Transverse colon (tissue), 4 donors: ENCODE measurements at regions not wholly inside any gene's neighbourhood (a gene's known extent, or its start where the extent isn't known, plus 50 kb on each side); places are given as distances from the start of the nearest gene placed in this dataset.

ENCODE experiments used
- DNase-seq: peaks from one replicate; pipeline ENCODE4 v3.0.0-alpha.2; 2019
- H3K27ac ChIP-seq, 4 donors: fragments of 200-600 bp; sonication (generic); 2 replicates each; pipeline ENCODE4 v1.5.1; 2016 to 2018; ENCODE audit warnings: inconsistent platforms in 4 of 4
- H3K27me3 ChIP-seq: fragments of 200-600 bp; sonication (generic); 2 replicates; pipeline ENCODE4 v1.5.1; 2017; ENCODE audit warnings: inconsistent platforms
- H3K36me3 ChIP-seq, 4 donors: fragments of 200-600 bp; sonication (generic); 2 replicates each; pipeline ENCODE4 v1.5.1; 2017 to 2019; ENCODE audit warnings: inconsistent platforms in 4 of 4
- H3K4me1 ChIP-seq, 4 donors: fragments of 200-600 bp; sonication (generic); 2 replicates each; pipeline ENCODE4 v1.5.1; 2017 to 2020; ENCODE audit warnings: inconsistent platforms in 4 of 4
- H3K4me3 ChIP-seq, 4 donors: fragments of 200-600 bp; sonication (generic); 1 replicate in 1 of 4; 2 replicates in 3 of 4; pipeline versions ENCODE4 v1.5.1 to v1.6.1; 2017 to 2019; ENCODE audit warnings: inconsistent platforms in 4 of 4
- H3K9me3 ChIP-seq, 2 donors: fragments of 200-600 bp; sonication (generic); 2 replicates each; pipeline ENCODE4 v1.5.1; 2017 to 2019; ENCODE audit warnings: inconsistent platforms in 2 of 2
- CTCF ChIP-seq, 5 experiments: fragments of 200-600 bp in 3 of 5; fragments of 450-650 bp in 2 of 5; sonication (generic) in 3 of 5; IDR thresholded peaks; 1 replicate in 2 of 5; 2 replicates in 3 of 5; pipeline ENCODE4 v1.5.1; 2016 to 2017; ENCODE audit warnings: antibody characterized with exemption in 5 of 5, inconsistent platforms in 3 of 5, mild to moderate bottlenecking in 2 of 5, moderate library complexity in 1 of 5
- EP300 ChIP-seq: sonication (generic); formaldehyde crosslinking; IDR thresholded peaks from one replicate; pipeline ENCODE4 v1.6.1; 2017; ENCODE audit warnings: antibody characterized with exemption, low read depth
- POLR2A ChIP-seq: fragments of 450-650 bp; IDR thresholded peaks from one replicate; pipeline ENCODE4 v1.6.1; 2016; ENCODE audit warnings: antibody characterized with exemption, mild to moderate bottlenecking, moderate library complexity
- POLR2AphosphoS5 ChIP-seq, 3 donors: sonication (generic); formaldehyde crosslinking; IDR thresholded peaks; one replicate each; pipeline ENCODE4 v1.6.1; 2016; ENCODE audit warnings: antibody characterized with exemption in 3 of 3
- WGBS, 2 donors: methylation state at CpG; one replicate each; pipeline ENCODE4 v1.1.5; 2018; ENCODE audit warnings: low coverage in 1 of 2; 5-methylcytosine and 5-hydroxymethylcytosine counted together
- in situ Hi-C, 4 donors: fragments of 200-750 bp; cut with MboI; loops; one replicate each; pipeline versions ENCODE4 v1.15.0 to v1.15.1; 2017; ENCODE audit warnings: low sequenced_read_pairs in 3 of 4, low pct_ligation_motif_present in 1 of 4, low pct_unique_long_range_greater_than_20kb in 1 of 4
- intact Hi-C: fragments of 100-400 bp; cut with DNase I; formaldehyde crosslinking; loops from one replicate; pipeline ENCODE4 v1.15.1; 2023; ENCODE audit warnings: low total_unique reads

- WGBS, 2 donors, result 86% methylated on average over 5 of the region's 6 CpGs; no CpG with 5 or more reads in 1 of the 2 donors
- H3K27ac ChIP-seq, result no peak overlapping the region
- intact Hi-C loops (no loop called here), in situ Hi-C loops (no loop called here)
- TF ChIP-seq POLR2AphosphoS5 (IDR thresholded peaks at IDR 0.05) (no peak), POLR2A (no peak), CTCF (IDR thresholded peaks at IDR 0.05) (no peak), EP300 (no peak)
- no peak for DNase-seq
- no peak overlapping the region for H3K4me3 ChIP-seq
- H3K4me1 ChIP-seq, result no peaks in the 10 kb centered on the region
- no peaks in the 10 kb centered on the region for H3K9me3 ChIP-seq
- no peaks in the 10 kb centered on the region for H3K36me3 ChIP-seq
- H3K27me3 ChIP-seq, result no peaks in the 10 kb centered on the region
Measured at GRCh38 chr19:30316560-30317106, 55.6 kb upstream of the ZNF536 start.

- no peaks in the 10 kb centered on the region for H3K27me3 ChIP-seq
- no peaks in the 10 kb centered on the region for H3K36me3 ChIP-seq
- H3K9me3 ChIP-seq, result no peaks in the 10 kb centered on the region
- no peak for TF ChIP-seq POLR2A
- no peak overlapping the region for H3K4me3 ChIP-seq
- H3K27ac ChIP-seq, result no peak overlapping the region
- intact Hi-C loops (no loop called here), in situ Hi-C loops (no loop called here)
- no peaks in the 10 kb centered on the region for H3K4me1 ChIP-seq
- DNase-seq, result no peak
- 83% methylated on average over 7 of the region's 7 CpGs; no CpG with 5 or more reads in 1 of the 2 donors for WGBS, 2 donors
Measured at GRCh38 chr19:30317403-30317802, 54.8 kb upstream of the ZNF536 start.

GRCh38 chr19:30318261-30318660, 53.9 kb upstream of the ZNF536 start:
- H3K36me3 ChIP-seq, result no peaks in the 10 kb centered on the region
- H3K4me3 ChIP-seq, result no peak overlapping the region
- H3K27ac ChIP-seq, result no peak overlapping the region
- 86 to 88% methylated on average over 4 to 5 of the region's 5 CpGs for WGBS, 2 donors
- H3K27me3 ChIP-seq, result no peaks in the 10 kb centered on the region
- no peaks in the 10 kb centered on the region for H3K9me3 ChIP-seq
- DNase-seq, result no peak
- TF ChIP-seq EP300 (no peak), POLR2A (no peak)
- in situ Hi-C loops (no loop called here), intact Hi-C loops (no loop called here)
- no peaks in the 10 kb centered on the region for H3K4me1 ChIP-seq

GRCh38 chr19:30318936-30319335, 53.2 kb upstream of the ZNF536 start:
- 89 to 92% methylated on average over 6 to 11 of the region's 11 CpGs for WGBS, 2 donors
- H3K36me3 ChIP-seq, result no peaks in the 10 kb centered on the region
- no peak overlapping the region for H3K4me3 ChIP-seq
- TF ChIP-seq POLR2AphosphoS5 (IDR thresholded peaks at IDR 0.05), result no peak
- TF ChIP-seq POLR2A, result no peak
- TF ChIP-seq CTCF (IDR thresholded peaks at IDR 0.05), result no peak
- TF ChIP-seq EP300, result no peak
- no peak for DNase-seq
- in situ Hi-C loops, result no loop called here
- no peaks in the 10 kb centered on the region for H3K9me3 ChIP-seq
- H3K27ac ChIP-seq, result no peak overlapping the region
- no peaks in the 10 kb centered on the region for H3K4me1 ChIP-seq
- intact Hi-C loops, result no loop called here
- H3K27me3 ChIP-seq, result no peaks in the 10 kb centered on the region

GRCh38 chr19:30319411-30319810, 52.8 kb upstream of the ZNF536 start:
- H3K4me1 ChIP-seq, result no peaks in the 10 kb centered on the region
- H3K9me3 ChIP-seq, result no peaks in the 10 kb centered on the region
- in situ Hi-C loops, result no loop called here
- no peak overlapping the region for H3K4me3 ChIP-seq
- H3K27me3 ChIP-seq, result no peaks in the 10 kb centered on the region
- 67 to 72% methylated on average over 2 of the region's 2 CpGs for WGBS, 2 donors
- TF ChIP-seq POLR2AphosphoS5 (IDR thresholded peaks at IDR 0.05) (no peak), POLR2A (no peak), EP300 (no peak), CTCF (IDR thresholded peaks at IDR 0.05) (no peak)
- intact Hi-C loops, result no loop called here
- H3K36me3 ChIP-seq, result no peaks in the 10 kb centered on the region
- DNase-seq, result no peak
- H3K27ac ChIP-seq, result no peak overlapping the region
